ENCODE measurements at regions not wholly inside any gene's neighbourhood (a gene's known extent, or its start where the extent isn't known, plus 50 kb on each side); places are given as distances from the start of the nearest gene placed in this dataset.

GRCh38 chr15:38631119-38632075, 66.8 kb upstream of the RASGRP1 start:
- no peak overlapping the region for H2AFZ ChIP-seq (ENCODE audit: low read depth, low read length, severe bottlenecking)

GRCh38 chr15:38635170-38635569, 70.6 kb upstream of the RASGRP1 start:
- no peak overlapping the region for H3K27ac ChIP-seq (ENCODE audit: low read depth, low read length)
- no peak for TF ChIP-seq EZH2phosphoT487 (conservative IDR thresholded peaks at IDR 0.05; ENCODE audit: low read length)
- TF ChIP-seq, protein P1, sequence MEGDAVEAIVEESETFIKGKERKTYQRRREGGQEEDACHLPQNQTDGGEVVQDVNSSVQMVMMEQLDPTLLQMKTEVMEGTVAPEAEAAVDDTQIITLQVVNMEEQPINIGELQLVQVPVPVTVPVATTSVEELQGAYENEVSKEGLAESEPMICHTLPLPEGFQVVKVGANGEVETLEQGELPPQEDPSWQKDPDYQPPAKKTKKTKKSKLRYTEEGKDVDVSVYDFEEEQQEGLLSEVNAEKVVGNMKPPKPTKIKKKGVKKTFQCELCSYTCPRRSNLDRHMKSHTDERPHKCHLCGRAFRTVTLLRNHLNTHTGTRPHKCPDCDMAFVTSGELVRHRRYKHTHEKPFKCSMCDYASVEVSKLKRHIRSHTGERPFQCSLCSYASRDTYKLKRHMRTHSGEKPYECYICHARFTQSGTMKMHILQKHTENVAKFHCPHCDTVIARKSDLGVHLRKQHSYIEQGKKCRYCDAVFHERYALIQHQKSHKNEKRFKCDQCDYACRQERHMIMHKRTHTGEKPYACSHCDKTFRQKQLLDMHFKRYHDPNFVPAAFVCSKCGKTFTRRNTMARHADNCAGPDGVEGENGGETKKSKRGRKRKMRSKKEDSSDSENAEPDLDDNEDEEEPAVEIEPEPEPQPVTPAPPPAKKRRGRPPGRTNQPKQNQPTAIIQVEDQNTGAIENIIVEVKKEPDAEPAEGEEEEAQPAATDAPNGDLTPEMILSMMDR (IDR thresholded peaks at IDR 0.05; ENCODE audit: insufficient read depth, low read length, poor library complexity, severe bottlenecking) = no peak
- no peak overlapping the region for H3K4me2 ChIP-seq (ENCODE audit: low read depth, low read length, poor library complexity, severe bottlenecking)
- no peaks in the 10 kb centered on the region for H3K79me2 ChIP-seq (ENCODE audit: insufficient read depth, low read length)
- H3K9ac ChIP-seq (ENCODE audit: low read length) = no peak overlapping the region
- no peaks in the 10 kb centered on the region for H3K9me2 ChIP-seq (replicated peaks; ENCODE audit: insufficient read depth, low read length)
- H2AFZ ChIP-seq (ENCODE audit: low read depth, low read length, severe bottlenecking) = no peak overlapping the region
- no peak overlapping the region for H3K4me3 ChIP-seq (ENCODE audit: insufficient read depth, low read length, poor library complexity, severe bottlenecking)
- H3K9me3 ChIP-seq (ENCODE audit: insufficient read depth, low read length) = no peaks in the 10 kb centered on the region
- H3K27me3 ChIP-seq (ENCODE audit: low read length) = no peaks in the 10 kb centered on the region
- H4K20me1 ChIP-seq (ENCODE audit: low read depth, low read length) = no peaks in the 10 kb centered on the region
- no peaks in the 10 kb centered on the region for H3K36me3 ChIP-seq (ENCODE audit: low read length)
- H3F3A ChIP-seq (ENCODE audit: insufficient read depth) = no peaks in the 10 kb centered on the region

More at GRCh38 chr15:38631119-38632075, 66.8 kb upstream of the RASGRP1 start:
- no peaks in the 10 kb centered on the region for H3K27me3 ChIP-seq (ENCODE audit: low read length)
- H3K9me3 ChIP-seq (ENCODE audit: insufficient read depth, low read length) = no peaks in the 10 kb centered on the region
- no peak overlapping the region for H3K4me2 ChIP-seq (ENCODE audit: low read depth, low read length, poor library complexity, severe bottlenecking)
- no peak for TF ChIP-seq EZH2phosphoT487 (conservative IDR thresholded peaks at IDR 0.05; ENCODE audit: low read length)
- TF ChIP-seq, protein P1 (IDR thresholded peaks at IDR 0.05; ENCODE audit: insufficient read depth, low read length, poor library complexity, severe bottlenecking) = no peak
- no peaks in the 10 kb centered on the region for H3K79me2 ChIP-seq (ENCODE audit: insufficient read depth, low read length)
- no peaks in the 10 kb centered on the region for H3K9me2 ChIP-seq (replicated peaks; ENCODE audit: insufficient read depth, low read length)
- H4K20me1 ChIP-seq (ENCODE audit: low read depth, low read length) = no peaks in the 10 kb centered on the region
- no peak overlapping the region for H3K27ac ChIP-seq (ENCODE audit: low read depth, low read length)
- no peak overlapping the region for H3K4me3 ChIP-seq (ENCODE audit: insufficient read depth, low read length, poor library complexity, severe bottlenecking)
- H3K36me3 ChIP-seq (ENCODE audit: low read length) = no peaks in the 10 kb centered on the region
- H3F3A ChIP-seq (ENCODE audit: insufficient read depth) = no peaks in the 10 kb centered on the region
- H3K9ac ChIP-seq (ENCODE audit: low read length) = no peak overlapping the region

DNA sequence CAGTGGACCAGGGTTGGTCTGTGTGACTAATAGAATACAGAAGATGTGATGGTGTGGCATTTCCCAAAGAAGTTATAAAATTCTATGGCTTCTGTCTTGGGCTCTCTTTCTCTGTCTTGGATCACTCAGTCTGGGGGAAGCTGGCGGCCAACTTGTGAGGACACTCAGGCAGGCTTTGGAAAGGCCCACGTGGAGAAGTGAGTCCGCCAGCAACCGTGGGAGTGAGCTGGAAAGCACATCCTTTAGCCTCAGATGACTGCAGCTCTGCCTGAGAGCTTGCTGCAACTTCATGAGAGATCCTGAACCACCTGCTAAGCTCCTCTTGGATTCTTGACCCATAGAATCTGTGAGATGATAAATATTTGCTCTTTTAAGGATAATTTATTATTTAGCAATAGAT, 72.0 kb upstream of the RASGRP1 start:
- Histone ChIP-seq H3K9me3 (ENCODE audit: insufficient read depth, low read length) (no peaks in the 10 kb centered on the region), H3K79me2 (ENCODE audit: insufficient read depth, low read length) (no peaks in the 10 kb centered on the region), H2AFZ (ENCODE audit: low read depth, low read length, severe bottlenecking) (no peak overlapping the region), H4K20me1 (ENCODE audit: low read depth, low read length) (no peaks in the 10 kb centered on the region), H3K27ac (ENCODE audit: low read depth, low read length) (no peak overlapping the region), H3K9ac (ENCODE audit: low read length) (no peak overlapping the region), H3K4me2 (ENCODE audit: low read depth, low read length, poor library complexity, severe bottlenecking) (no peak overlapping the region), H3K27me3 (ENCODE audit: low read length) (no peaks in the 10 kb centered on the region), H3K4me3 (ENCODE audit: insufficient read depth, low read length, poor library complexity, severe bottlenecking) (no peak overlapping the region), H3K36me3 (ENCODE audit: low read length) (no peaks in the 10 kb centered on the region), H3K9me2 (replicated peaks; ENCODE audit: insufficient read depth, low read length) (no peaks in the 10 kb centered on the region), H3F3A (ENCODE audit: insufficient read depth) (no peaks in the 10 kb centered on the region)
- TF ChIP-seq, protein P1 (IDR thresholded peaks at IDR 0.05; ENCODE audit: insufficient read depth, low read length, poor library complexity, severe bottlenecking) = no peak
- no peak for TF ChIP-seq EZH2phosphoT487 (conservative IDR thresholded peaks at IDR 0.05; ENCODE audit: low read length)

Measured in SU-DHL-6 (cell line).